Right forelimb (tissue), 1 donor: ENCODE measurements at regions not wholly inside any gene's neighbourhood (a gene's known extent, or its start where the extent isn't known, plus 50 kb on each side); places are given as distances from the start of the nearest gene placed in this dataset.

Experiments
- DNase-seq: peaks from one replicate; pipeline ENCODE4 v3.0.0-alpha.2; 2018

DNA sequence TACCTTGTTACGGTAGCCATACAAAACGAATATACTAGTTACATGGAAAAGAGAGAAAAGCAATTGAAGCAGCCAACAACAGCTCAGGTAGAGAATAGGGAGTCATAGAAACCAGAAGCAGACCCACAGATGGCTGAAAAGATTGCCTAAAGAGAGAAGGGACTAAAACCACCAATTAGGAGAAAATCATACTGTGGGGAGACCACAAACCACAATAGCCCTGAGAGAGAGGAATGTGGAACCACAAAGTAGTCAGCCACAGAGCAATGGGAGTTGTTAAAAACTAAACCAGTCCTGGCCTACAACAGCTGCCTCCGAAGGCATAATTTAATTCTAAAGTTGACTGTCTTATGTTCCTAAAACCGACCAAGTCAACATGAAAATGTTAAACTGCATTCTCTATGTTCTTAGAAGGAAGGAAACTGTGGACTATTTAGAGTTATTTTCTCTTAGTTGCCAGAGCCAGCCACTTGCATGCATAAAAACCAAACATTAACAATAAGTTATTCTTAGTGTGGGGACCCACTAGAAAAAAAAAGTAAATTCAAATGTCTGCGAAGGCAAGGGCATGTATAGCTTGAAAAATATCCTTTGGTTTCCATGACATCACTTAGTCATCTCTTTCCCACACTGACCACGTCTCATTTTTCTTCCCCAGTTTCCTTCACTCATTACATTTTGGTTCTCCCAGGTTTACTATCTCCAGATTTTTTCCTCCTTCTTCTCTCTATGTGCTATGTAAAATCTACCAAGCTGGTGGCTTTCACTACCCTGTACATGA, 398.1 kb downstream of the NOVA1 start:
- DNase-seq, result no peak

GRCh38 chr14:26199096-26199495, 398.7 kb downstream of the NOVA1 start:
- DNase-seq, result no peak

- no peak for DNase-seq
Measured at GRCh38 chr14:26194816-26195215, 403.0 kb downstream of the NOVA1 start.

DNA sequence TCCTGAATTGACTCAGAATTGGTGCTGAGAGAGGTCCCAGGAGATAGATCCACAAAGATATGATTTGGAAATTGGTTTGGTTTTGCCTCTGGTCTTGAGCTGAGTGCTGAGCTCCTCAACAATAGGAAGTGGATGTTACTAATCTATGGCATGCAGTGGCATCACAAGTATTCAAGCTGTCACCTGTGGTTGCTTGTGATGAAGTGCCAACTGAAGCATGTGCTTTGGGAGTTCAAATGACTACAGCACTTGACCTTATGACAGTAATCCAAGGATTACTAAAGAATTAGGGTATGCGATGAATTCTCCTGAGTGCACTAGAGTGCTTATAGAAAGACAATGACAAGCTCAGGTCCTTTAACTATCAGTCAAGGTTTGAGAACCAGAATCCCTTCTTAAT, 406.2 kb downstream of the NOVA1 start:
- no peak for DNase-seq

DNA sequence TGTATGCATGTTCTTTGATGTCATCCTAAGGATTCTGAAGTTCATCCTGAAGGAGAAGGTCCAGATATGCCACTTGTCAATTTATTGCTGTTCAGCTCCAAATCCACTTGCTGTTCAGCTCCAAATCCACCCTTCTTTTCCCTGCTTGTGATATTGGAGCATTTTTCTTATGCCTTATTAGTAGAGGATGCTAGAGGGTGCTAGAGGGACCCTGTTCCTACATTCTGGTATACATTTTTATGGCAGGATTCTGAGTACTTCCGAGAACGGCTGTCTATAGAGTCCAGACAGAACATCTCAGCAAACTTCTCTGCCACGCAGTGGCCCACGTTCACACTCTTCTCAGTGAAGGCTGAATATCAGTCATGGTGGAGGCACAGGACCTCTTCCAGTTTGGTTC, 406.7 kb downstream of the NOVA1 start:
- DNase-seq, result no peak

- no peak for DNase-seq
Measured at GRCh38 chr14:26190646-26191045, 407.2 kb downstream of the NOVA1 start.

DNA sequence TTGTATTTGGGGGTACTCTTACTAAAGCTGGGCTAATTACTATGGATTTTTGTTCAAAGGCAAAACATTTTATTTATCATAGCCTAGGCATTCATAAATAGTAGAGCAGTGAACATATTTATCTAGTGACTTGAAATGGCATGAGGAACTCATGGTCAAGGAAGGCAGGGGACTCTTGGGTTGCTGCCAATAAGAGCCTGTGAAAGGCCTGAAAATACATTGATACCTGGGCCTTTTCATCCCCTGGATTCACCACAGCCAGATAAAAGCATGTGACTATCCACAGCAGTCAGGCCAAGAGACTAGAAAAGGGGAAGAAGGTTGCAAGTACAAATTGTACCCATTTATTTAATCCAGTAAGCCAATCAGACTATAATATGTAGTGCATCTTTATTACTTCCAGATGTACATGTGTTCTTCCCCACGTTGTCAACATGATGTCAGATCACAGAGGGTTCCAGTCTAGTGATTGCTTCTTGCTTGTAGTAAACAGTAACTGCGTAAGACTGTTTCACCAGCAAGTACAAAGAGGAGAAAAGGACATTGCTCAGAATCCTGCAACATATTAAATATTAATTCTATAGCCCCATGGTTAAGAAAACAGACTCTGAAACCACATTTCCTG, 409.7 kb downstream of the NOVA1 start:
- DNase-seq, result no peak

DNA sequence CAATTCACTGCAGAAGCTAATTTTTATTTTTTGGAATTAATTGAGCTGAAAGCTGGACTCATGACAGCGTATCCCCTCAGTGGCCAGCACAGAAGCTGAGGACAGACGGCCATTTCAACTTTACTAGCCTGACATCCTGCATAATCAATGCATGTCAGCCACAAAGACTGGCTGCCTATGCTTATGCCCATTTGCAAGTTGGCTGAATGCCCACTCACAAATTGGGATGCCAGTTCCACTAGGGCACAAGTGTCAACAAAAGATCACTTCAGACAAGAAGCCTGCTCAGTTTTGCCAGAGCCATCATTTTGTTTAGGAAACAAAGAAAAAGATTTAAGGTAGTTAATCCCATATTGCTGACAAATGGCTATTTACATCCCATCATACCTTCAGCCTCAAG, 417.6 kb downstream of the NOVA1 start:
- no peak for DNase-seq

GRCh38 chr14:26175658-26176057, 422.2 kb downstream of the NOVA1 start:
- no peak for DNase-seq

DNA sequence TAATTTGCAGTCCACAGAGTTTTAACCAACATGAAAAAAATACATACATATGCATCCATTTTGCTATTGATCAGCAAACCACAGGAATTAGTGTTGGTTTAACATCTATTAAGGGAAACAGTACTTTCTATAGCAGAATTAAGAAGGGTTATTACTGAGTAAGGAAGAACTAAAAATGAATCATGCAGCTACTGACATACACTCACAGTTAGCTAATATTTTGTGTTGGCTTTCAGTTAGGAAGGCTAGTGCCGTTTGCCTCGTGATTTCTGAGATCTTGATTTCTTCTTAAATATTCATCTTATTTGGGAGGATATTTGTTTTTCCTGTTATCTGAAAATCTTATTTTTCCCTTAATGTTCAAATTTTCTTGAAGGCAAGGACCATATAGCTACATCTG, 423.4 kb downstream of the NOVA1 start:
- DNase-seq, result no peak

DNA sequence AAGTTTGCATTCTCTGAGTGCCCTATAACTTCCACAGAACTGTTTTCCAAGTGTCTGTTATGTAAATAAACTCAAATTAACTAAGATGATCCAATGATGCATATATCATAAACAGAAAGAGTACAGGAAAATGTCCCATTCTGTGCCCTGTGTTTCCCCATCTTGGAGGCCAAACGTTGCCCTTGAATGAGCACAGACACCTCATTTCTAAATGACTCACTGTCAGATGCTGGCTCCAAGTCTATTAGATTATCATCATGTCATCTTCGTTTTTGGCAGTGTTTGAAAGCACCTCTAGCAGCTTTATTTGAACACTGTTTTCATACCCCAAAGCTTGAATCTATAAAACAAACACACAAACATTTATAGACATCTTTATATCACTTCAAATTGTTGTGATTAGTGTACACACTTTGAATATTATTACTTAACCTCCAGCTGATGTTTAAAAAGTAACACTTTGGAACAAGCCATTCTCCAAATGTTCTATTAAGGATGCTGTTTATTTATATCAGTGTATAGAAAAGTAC, 424.2 kb downstream of the NOVA1 start:
- DNase-seq, result no peak

- no peak for DNase-seq
Measured at GRCh38 chr14:26172396-26172795, 425.4 kb downstream of the NOVA1 start.

DNA sequence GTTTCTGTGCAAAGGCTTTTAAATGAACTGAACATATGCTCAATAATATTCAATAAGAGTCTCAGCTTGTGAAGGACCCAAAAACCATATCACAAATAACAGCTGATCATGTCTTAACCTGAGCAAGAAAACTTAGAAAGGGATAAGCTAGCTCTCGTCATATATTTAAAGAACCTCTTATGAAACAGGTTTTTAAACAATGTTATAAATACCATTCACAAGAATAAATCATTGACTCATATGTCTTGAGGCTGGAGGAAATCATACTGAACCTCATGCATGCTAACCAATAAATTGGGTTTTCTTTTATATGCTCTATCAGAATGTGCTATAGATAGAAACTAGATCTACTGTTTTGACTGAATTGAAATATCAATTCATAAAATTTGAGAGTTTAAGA, 426.9 kb downstream of the NOVA1 start:
- no peak for DNase-seq

- DNase-seq, result no peak
Measured at GRCh38 chr14:26163761-26164160, 434.1 kb downstream of the NOVA1 start.

DNA sequence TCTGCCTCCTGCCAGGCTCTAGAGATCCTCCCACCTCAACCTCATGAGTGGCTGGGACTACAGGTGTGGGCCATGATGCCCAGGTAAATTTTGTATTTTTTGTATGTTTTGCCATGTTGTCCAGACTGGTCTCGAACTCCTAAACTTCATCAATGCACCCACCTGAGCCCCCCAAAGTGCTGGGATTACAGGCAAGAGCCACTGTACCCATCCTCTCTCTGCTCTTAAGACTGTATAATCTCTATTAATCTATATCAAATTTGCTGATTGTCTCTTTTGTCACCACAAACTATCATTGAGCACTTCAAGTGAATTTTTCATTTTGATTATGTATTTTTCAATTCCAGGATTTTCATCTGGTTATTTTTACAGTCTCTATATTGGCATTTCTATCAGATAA, 440.3 kb downstream of the NOVA1 start:
- DNase-seq, result no peak

DNA sequence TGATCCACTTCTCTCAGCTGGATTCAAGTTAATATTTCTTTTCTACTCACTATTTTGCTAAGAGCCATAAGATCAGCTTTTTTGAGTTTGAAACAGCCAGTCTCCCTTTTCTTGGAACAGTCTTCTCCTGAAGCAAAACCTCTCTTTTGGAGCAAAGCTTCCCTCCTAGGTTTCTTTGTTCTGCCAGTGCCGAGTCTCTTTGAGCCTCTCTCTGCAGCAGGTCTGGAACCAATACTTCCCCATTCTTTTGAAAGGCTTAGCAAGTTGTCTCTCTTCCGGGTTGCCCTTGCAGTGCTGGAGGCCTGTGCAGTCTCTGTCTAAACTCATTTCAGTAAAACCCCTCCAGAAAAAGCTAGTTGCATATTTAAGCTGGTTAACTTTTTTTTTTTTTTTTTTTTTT, 454.8 kb downstream of the NOVA1 start:
- no peak for DNase-seq

DNA sequence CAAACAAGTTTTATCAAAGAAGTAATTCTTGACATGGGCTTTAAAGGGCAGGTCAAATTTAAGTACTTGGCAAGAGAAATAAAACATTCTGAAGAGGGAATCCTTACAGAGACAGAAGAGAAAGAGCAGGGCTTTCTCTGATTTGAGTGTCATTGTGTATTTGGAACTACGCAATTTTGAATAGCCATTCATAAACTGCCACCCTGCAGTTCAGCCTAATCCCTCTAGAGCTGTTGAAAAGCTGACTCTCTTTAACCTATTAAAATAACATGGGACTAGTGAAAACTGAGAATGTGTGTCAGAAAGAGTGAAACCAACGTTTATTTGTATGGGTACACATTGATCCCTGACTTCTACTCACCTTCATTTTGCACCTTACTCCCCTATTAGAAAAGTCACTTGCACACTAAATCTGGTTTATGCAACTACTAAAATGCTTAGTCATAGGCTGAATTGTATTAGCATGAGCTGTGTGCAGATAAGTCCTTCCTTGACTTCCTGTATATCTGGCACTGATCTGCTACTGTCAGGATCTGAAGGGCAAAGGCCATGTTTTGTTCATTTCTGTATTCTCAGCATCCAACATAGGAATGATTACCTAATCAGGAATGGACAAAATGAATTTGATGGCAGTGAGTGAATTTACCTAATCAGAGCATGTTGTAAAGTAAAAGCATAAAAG, 458.9 kb downstream of the NOVA1 start:
- DNase-seq, result no peak

- no peak for DNase-seq
Measured at GRCh38 chr14:26137161-26137560, 460.7 kb downstream of the NOVA1 start.

DNA sequence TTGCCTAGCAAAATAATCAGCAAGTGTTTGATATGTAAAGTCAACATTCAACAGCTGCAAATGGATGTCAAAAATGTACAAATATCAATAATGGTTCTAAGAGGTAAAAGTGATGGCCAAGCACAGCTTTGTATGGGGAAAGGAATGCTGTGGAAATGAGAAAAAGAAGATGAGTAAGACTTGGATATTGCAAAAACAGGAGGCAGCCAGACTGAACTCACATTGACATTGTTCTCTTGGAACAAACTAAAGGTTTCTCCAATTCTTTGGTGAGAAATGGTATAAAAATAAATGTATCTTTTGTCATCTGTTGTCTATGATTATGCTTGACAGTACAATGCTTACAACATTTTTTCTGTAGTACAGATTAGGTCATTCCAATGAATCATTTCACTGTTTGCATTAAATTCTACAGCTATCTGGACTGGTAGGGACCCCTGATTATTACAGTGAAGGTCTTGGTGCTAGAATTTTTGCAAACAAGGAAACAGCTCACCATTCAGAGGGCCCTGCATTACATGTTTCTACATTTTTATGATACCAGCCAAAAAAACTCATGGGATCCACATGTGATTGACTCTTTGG, 465.7 kb downstream of the NOVA1 start:
- DNase-seq, result no peak

- DNase-seq, result no peak
Measured at GRCh38 chr14:26130690-26131089, 467.1 kb downstream of the NOVA1 start.

- DNase-seq, result no peak
Measured at GRCh38 chr14:26128931-26129671, 468.7 kb downstream of the NOVA1 start.

GRCh38 chr14:26124896-26125438, 472.9 kb downstream of the NOVA1 start:
- DNase-seq, result no peak

DNA sequence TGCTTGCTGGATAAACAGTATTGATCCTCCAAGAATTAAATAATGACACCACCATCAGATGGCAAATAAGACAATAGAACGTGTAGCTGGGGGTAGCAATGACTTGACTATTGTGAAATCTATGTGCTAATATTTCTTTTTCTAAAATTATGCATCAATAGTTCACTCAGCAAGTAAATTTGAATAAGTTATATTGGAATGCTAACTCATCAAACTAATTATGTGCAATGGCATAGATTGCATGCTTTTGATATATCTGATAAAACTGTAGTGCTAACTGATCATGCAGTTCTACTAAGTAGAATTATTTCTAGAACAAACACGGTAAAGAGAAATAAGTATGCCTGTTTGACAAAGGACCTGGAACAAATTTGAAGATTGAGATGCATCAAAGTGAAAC, 474.4 kb downstream of the NOVA1 start:
- no peak for DNase-seq
